ENCODE measurements at regions not wholly inside any gene's neighbourhood (a gene's known extent, or its start where the extent isn't known, plus 50 kb on each side); places are given as distances from the start of the nearest gene placed in this dataset.

DNA sequence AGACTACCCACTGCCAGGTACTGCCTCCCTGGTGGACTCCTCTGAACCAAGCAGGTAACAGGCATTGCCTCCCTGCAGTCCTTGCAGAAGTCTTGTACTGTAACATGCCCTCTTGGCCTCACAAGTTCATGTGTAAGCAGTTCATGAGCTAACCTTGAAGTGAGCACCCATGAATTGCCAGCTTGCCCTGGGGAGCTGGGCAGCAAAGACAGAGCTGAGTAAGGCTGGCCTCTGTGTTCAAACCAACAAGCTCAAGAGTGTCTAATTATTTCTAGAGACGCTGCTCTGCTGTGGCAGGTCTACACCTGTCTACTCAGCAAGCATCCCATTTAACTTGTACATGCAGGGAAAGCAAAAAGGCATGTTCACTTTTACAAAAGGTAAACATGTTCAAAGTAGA is 113.5 kb downstream of the FEM1C start:
- TF ChIP-seq, protein P1, sequence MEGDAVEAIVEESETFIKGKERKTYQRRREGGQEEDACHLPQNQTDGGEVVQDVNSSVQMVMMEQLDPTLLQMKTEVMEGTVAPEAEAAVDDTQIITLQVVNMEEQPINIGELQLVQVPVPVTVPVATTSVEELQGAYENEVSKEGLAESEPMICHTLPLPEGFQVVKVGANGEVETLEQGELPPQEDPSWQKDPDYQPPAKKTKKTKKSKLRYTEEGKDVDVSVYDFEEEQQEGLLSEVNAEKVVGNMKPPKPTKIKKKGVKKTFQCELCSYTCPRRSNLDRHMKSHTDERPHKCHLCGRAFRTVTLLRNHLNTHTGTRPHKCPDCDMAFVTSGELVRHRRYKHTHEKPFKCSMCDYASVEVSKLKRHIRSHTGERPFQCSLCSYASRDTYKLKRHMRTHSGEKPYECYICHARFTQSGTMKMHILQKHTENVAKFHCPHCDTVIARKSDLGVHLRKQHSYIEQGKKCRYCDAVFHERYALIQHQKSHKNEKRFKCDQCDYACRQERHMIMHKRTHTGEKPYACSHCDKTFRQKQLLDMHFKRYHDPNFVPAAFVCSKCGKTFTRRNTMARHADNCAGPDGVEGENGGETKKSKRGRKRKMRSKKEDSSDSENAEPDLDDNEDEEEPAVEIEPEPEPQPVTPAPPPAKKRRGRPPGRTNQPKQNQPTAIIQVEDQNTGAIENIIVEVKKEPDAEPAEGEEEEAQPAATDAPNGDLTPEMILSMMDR (conservative IDR thresholded peaks at IDR 0.05; ENCODE audit: low read depth, low read length) = no peak
- no peak overlapping the region for H3K4me3 ChIP-seq (ENCODE audit: low read depth, low read length)
- no peak for DNase-seq (ENCODE audit: low read depth)

DNA sequence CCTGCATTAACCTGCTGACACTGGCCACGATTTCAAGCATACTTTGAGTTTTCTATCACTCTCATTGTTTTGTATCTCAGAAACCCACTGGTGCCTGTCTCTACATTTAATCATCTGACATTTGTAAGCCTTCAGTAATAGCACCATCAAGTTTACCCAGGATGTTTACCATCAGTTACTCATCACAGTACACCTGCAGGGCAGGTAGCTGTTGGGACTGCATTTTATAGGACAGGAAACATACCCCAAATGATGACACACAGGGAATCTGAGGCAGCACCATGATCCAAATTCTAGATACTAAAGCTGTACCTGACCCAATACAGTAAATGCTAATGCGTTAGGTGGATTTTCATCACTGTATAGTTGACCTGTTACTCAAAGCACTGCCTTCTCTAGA is 114.2 kb downstream of the FEM1C start:
- TF ChIP-seq, protein P1 (conservative IDR thresholded peaks at IDR 0.05; ENCODE audit: low read depth, low read length) = no peak
- H3K4me3 ChIP-seq (ENCODE audit: low read depth, low read length) = no peak overlapping the region
- no peak for DNase-seq (ENCODE audit: low read depth)

DNA sequence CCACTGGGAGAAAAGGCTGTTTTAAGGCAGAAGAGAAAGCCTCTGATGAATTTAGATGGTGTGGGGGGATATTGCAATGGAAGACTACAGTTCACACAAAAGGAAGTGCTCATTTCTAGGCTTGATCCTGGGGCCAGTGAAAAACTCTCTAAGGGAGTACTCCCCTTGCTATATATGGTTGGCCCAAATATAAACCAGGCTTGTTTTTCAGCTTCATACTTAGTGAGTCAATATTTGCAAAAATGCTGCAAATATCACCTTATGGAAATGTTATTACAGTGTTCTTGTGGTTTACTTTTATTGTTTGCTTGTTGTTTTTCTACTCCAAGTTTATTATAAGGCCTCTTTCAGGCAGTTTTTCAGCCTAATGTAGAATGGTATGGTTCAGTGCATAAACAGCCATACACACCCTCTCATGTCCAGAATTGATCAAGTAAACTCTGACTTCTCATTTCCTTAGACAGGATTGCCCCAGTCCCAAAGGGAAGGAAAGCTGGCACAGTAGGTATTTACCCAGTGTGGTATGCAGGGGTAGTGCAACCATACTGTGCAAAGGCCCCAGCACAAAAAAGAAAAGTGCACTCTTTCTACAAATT is 115.1 kb downstream of the FEM1C start:
- TF ChIP-seq, protein P1 (conservative IDR thresholded peaks at IDR 0.05; ENCODE audit: low read depth, low read length) = no peak
- no peak for DNase-seq (ENCODE audit: low read depth)
- H3K4me3 ChIP-seq (ENCODE audit: low read depth, low read length) = no peak overlapping the region

GRCh38 chr5:115428676-115429075 is 115.9 kb downstream of the FEM1C start:
- no peak for DNase-seq (ENCODE audit: low read depth)
- no peak overlapping the region for H3K4me3 ChIP-seq (ENCODE audit: low read depth, low read length)
- TF ChIP-seq, protein P1 (conservative IDR thresholded peaks at IDR 0.05; ENCODE audit: low read depth, low read length) = no peak

DNA sequence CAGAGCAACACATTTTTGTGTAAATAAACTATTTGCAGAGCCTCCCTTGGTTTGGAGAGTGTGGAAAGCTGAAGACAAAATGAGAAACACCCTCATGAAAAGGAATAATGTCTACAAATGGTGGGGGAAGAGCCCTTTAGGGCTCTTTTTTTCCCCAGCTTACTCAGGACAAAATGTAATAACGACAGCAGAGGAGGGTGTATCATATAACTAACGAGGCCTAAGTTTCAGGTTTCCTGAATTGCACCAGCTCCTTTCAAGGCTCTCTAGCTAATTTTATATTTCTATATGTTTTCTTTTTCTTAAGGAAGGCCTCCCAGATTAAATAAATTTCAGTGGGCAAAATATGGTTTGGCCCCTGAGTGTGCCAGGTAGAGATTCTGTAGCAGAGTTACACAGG is 116.3 kb downstream of the FEM1C start:
- H3K4me3 ChIP-seq (ENCODE audit: low read depth, low read length) = no peak overlapping the region
- DNase-seq (ENCODE audit: low read depth) = no peak
- TF ChIP-seq, protein P1 (conservative IDR thresholded peaks at IDR 0.05; ENCODE audit: low read depth, low read length) = no peak

- no peak overlapping the region for H3K4me3 ChIP-seq (ENCODE audit: low read depth, low read length)
- TF ChIP-seq, protein P1 (conservative IDR thresholded peaks at IDR 0.05; ENCODE audit: low read depth, low read length) = no peak
- DNase-seq (ENCODE audit: low read depth) = no peak
These were observed 120.1 kb downstream of the FEM1C start for GRCh38 chr5:115424446-115424845.

- H3K4me3 ChIP-seq (ENCODE audit: low read depth, low read length) = no peak overlapping the region
- DNase-seq (ENCODE audit: low read depth) = no peak
- TF ChIP-seq, protein P1 (conservative IDR thresholded peaks at IDR 0.05; ENCODE audit: low read depth, low read length) = no peak
These were observed 120.5 kb downstream of the FEM1C start for GRCh38 chr5:115424030-115424429.
